ENCODE measurements at regions not wholly inside any gene's neighbourhood (a gene's known extent, or its start where the extent isn't known, plus 50 kb on each side); places are given as distances from the start of the nearest gene placed in this dataset.

DNA sequence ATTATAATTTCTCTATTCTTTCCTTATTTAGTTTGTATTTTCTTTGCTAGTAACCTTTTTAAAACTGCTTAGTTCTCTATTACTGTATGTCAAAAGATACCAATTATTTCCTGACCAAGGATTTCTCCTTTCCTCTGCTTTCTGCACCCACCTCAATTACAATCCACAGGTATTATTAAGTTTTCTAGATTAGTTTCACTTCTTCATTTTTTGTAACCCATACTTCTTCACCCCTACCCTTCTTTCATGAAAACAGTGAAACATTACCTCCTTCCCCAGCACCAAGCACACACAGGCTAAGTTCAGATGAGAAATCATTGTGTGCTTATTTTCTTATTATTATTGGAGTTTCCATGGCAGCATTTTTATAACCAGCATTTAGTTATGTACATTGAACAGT is 318.5 kb upstream of the MDGA2 start:
- CTCF ChIA-PET, result no interaction called here
- TF ChIP-seq L3MBTL2 (conservative IDR thresholded peaks at IDR 0.05) (no peak), HDGF (IDR thresholded peaks at IDR 0.05; ENCODE audit: borderline replicate concordance) (no peak), BHLHE40 (IDR thresholded peaks at IDR 0.05; ENCODE audit: borderline replicate concordance) (no peak), ZNF384 (IDR thresholded peaks at IDR 0.05) (no peak), SP1 (IDR thresholded peaks at IDR 0.05) (no peak), ELF4 (IDR thresholded peaks at IDR 0.05) (no peak), ARNT (IDR thresholded peaks at IDR 0.05) (no peak), TARDBP (IDR thresholded peaks at IDR 0.05) (no peak), LEF1 (IDR thresholded peaks at IDR 0.05; ENCODE audit: borderline replicate concordance) (no peak), FOXM1 (IDR thresholded peaks at IDR 0.05; ENCODE audit: borderline replicate concordance) (no peak), CTBP1 (IDR thresholded peaks at IDR 0.05; ENCODE audit: borderline replicate concordance) (no peak), NFRKB (IDR thresholded peaks at IDR 0.05) (no peak), FOXA1 (IDR thresholded peaks at IDR 0.05) (no peak), FOXK2 (IDR thresholded peaks at IDR 0.05) (no peak), SUZ12 (IDR thresholded peaks at IDR 0.05) (no peak)
- TF ChIP-seq, protein P1, sequence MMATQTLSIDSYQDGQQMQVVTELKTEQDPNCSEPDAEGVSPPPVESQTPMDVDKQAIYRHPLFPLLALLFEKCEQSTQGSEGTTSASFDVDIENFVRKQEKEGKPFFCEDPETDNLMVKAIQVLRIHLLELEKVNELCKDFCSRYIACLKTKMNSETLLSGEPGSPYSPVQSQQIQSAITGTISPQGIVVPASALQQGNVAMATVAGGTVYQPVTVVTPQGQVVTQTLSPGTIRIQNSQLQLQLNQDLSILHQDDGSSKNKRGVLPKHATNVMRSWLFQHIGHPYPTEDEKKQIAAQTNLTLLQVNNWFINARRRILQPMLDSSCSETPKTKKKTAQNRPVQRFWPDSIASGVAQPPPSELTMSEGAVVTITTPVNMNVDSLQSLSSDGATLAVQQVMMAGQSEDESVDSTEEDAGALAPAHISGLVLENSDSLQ (IDR thresholded peaks at IDR 0.05), result no peak
- no peak for DNase-seq (ENCODE audit: extremely low spot score)
- POLR2A ChIA-PET, result no interaction called here

DNA sequence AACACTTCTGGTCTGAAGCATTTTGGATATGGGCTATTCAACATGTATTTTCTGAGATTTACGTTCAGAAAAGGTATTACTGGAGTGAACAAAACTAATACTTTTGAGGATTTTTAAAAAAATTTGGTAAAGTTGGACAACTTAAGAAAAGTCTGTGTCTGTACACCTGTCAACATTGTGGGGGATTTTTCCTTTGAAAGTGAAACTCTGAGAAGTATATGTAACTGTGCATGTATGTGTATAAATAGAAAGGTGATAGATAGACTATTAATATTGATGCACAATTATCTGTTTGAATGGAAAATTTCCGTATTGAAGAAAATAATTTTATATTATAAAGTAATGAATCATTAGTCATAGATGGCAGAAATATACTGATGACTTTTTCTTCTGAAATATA is 312.8 kb upstream of the MDGA2 start:
- POLR2A ChIA-PET, result no interaction called here
- no peak for DNase-seq (ENCODE audit: extremely low spot score)
- CTCF ChIA-PET, result no interaction called here
- TF ChIP-seq FOXA1 (IDR thresholded peaks at IDR 0.05) (no peak), HDGF (IDR thresholded peaks at IDR 0.05; ENCODE audit: borderline replicate concordance) (no peak), ARNT (IDR thresholded peaks at IDR 0.05) (no peak), FOXK2 (IDR thresholded peaks at IDR 0.05) (no peak), FOXM1 (IDR thresholded peaks at IDR 0.05; ENCODE audit: borderline replicate concordance) (no peak), LEF1 (IDR thresholded peaks at IDR 0.05; ENCODE audit: borderline replicate concordance) (no peak), SP1 (IDR thresholded peaks at IDR 0.05) (no peak), ELF4 (IDR thresholded peaks at IDR 0.05) (no peak), SUZ12 (IDR thresholded peaks at IDR 0.05) (no peak), ZNF384 (IDR thresholded peaks at IDR 0.05) (no peak), NFRKB (IDR thresholded peaks at IDR 0.05) (no peak), TARDBP (IDR thresholded peaks at IDR 0.05) (no peak), BHLHE40 (IDR thresholded peaks at IDR 0.05; ENCODE audit: borderline replicate concordance) (no peak), L3MBTL2 (conservative IDR thresholded peaks at IDR 0.05) (no peak), CTBP1 (IDR thresholded peaks at IDR 0.05; ENCODE audit: borderline replicate concordance) (no peak)
- TF ChIP-seq, protein P1 (IDR thresholded peaks at IDR 0.05), result no peak

DNA sequence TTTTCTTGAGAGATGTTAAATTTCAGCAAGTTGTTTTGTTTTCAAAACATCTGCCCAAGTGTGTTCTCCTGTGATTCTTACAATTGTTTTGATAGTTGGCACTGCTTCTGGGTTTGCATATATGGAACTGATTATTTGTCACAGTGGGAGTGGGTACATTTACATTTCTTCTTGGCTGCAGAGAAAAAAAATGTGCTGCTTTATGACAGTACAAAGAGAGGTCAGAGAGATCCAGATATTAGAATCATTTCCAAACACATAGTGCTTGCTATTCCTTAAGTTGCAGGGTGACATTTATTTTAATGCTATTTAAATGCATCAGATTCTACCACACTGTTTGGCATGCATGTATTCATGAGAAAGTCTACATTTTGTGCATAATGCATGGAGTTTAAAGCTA is 303.5 kb upstream of the MDGA2 start:
- no peak for DNase-seq (ENCODE audit: extremely low spot score)
- ChIA-PET POLR2A (no interaction called here), CTCF (no interaction called here)
- TF ChIP-seq HDGF (IDR thresholded peaks at IDR 0.05; ENCODE audit: borderline replicate concordance), result no peak
- TF ChIP-seq, protein P1 (IDR thresholded peaks at IDR 0.05), result no peak
- no peak for TF ChIP-seq ZNF384 (IDR thresholded peaks at IDR 0.05)
- TF ChIP-seq BHLHE40 (IDR thresholded peaks at IDR 0.05; ENCODE audit: borderline replicate concordance), result no peak
- TF ChIP-seq FOXK2 (IDR thresholded peaks at IDR 0.05), result no peak
- TF ChIP-seq SUZ12 (IDR thresholded peaks at IDR 0.05), result no peak
- no peak for TF ChIP-seq FOXM1 (IDR thresholded peaks at IDR 0.05; ENCODE audit: borderline replicate concordance)
- TF ChIP-seq TARDBP (IDR thresholded peaks at IDR 0.05), result no peak
- TF ChIP-seq NFRKB (IDR thresholded peaks at IDR 0.05), result no peak
- TF ChIP-seq SP1 (IDR thresholded peaks at IDR 0.05), result no peak
- TF ChIP-seq ELF4 (IDR thresholded peaks at IDR 0.05), result no peak
- TF ChIP-seq CTBP1 (IDR thresholded peaks at IDR 0.05; ENCODE audit: borderline replicate concordance), result no peak
- no peak for TF ChIP-seq ARNT (IDR thresholded peaks at IDR 0.05)
- TF ChIP-seq FOXA1 (IDR thresholded peaks at IDR 0.05), result no peak
- no peak for TF ChIP-seq LEF1 (IDR thresholded peaks at IDR 0.05; ENCODE audit: borderline replicate concordance)
- no peak for TF ChIP-seq L3MBTL2 (conservative IDR thresholded peaks at IDR 0.05)

DNA sequence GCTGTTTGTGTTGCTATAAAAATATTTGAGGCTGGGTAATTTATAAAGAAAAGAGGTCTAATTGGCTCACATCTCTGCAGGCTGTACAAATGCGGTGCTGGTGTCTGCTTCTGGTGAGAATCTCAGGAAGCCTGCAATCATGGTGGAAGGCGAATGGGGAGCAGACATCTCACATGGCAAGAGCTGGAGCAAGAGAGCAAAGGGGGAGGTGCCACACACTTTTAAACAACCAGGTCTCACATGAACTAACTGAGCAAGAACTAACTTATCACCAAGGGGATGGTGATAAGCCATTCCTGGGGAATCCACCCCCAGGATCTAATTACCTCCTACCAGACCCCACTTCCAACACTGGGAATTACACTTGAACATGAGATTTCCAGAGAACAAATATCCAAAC is 300.7 kb upstream of the MDGA2 start:
- POLR2A ChIA-PET, result no interaction called here
- TF ChIP-seq FOXK2 (IDR thresholded peaks at IDR 0.05) (no peak), ZNF384 (IDR thresholded peaks at IDR 0.05) (no peak), SP1 (IDR thresholded peaks at IDR 0.05) (no peak), FOXM1 (IDR thresholded peaks at IDR 0.05; ENCODE audit: borderline replicate concordance) (no peak), ELF4 (IDR thresholded peaks at IDR 0.05) (no peak), CTBP1 (IDR thresholded peaks at IDR 0.05; ENCODE audit: borderline replicate concordance) (no peak), L3MBTL2 (conservative IDR thresholded peaks at IDR 0.05) (no peak), NFRKB (IDR thresholded peaks at IDR 0.05) (no peak), BHLHE40 (IDR thresholded peaks at IDR 0.05; ENCODE audit: borderline replicate concordance) (no peak), LEF1 (IDR thresholded peaks at IDR 0.05; ENCODE audit: borderline replicate concordance) (no peak), FOXA1 (IDR thresholded peaks at IDR 0.05) (no peak), SUZ12 (IDR thresholded peaks at IDR 0.05) (no peak), TARDBP (IDR thresholded peaks at IDR 0.05) (no peak), ARNT (IDR thresholded peaks at IDR 0.05) (no peak), HDGF (IDR thresholded peaks at IDR 0.05; ENCODE audit: borderline replicate concordance) (no peak)
- TF ChIP-seq, protein P1 (IDR thresholded peaks at IDR 0.05), result no peak
- CTCF ChIA-PET, result no interaction called here
- no peak for DNase-seq (ENCODE audit: extremely low spot score)

DNA sequence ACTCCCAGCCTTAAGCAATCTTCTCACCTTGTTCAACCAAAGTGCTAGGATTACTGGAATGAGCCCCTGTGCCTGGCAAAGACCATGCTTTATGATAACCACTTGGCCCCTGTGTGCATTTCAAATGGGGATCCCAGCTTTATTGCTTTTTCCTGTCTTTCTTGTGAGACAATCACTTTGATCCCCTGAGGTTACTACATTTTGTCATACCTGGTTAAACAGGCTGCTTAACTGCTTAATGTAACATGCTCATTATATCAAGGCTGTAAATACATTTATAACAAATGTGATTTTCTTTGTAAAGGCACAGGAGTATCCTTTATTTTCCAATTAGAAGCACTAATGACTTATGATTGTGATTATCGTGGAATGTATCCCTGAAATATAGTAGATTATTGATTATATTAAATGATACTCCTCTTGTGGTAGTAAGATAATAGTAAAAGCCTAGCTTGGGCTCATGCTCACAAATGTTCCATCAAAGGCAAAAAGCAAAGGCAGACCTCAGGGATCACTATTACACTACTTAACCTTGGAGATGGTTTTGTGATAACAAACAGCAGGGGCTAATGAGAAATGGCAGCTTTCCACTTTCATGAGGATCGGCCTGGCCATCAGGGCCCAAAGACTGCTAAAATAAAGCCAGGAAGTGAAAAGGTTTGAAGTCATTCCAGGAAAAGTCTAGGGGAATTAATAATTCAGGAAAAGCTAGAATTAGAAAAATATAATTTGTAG is 290.8 kb upstream of the MDGA2 start:
- POLR2A ChIA-PET, result no interaction called here
- TF ChIP-seq SP1 (IDR thresholded peaks at IDR 0.05) (no peak), LEF1 (IDR thresholded peaks at IDR 0.05; ENCODE audit: borderline replicate concordance) (no peak), SUZ12 (IDR thresholded peaks at IDR 0.05) (no peak), NFRKB (IDR thresholded peaks at IDR 0.05) (no peak), TARDBP (IDR thresholded peaks at IDR 0.05) (no peak), FOXA1 (IDR thresholded peaks at IDR 0.05) (no peak), FOXK2 (IDR thresholded peaks at IDR 0.05) (no peak), BHLHE40 (IDR thresholded peaks at IDR 0.05; ENCODE audit: borderline replicate concordance) (no peak), L3MBTL2 (conservative IDR thresholded peaks at IDR 0.05) (no peak), ARNT (IDR thresholded peaks at IDR 0.05) (no peak), CTBP1 (IDR thresholded peaks at IDR 0.05; ENCODE audit: borderline replicate concordance) (no peak)
- TF ChIP-seq, protein P1 (IDR thresholded peaks at IDR 0.05), result no peak

More for the DNA sequence above, 290.8 kb upstream of the MDGA2 start:
- no peak for DNase-seq (ENCODE audit: extremely low spot score)
- CTCF ChIA-PET, result no interaction called here

Data from HEK293T (cell line).